HG03175 (cell line): ENCODE measurements at regions not wholly inside any gene's neighbourhood (a gene's known extent, or its start where the extent isn't known, plus 50 kb on each side); places are given as distances from the start of the nearest gene placed in this dataset.

ENCODE experiments used
- ATAC-seq: cut with Tn5 transposase; IDR thresholded peaks from one replicate; pipeline ENCODE4 v1.9.1; 2021; ENCODE audit warnings: mild to moderate bottlenecking, moderate library complexity; ENCODE audit not compliant: unreplicated experiment

- ATAC-seq, result no peak
These were observed 172.3 kb upstream of the EEA1 start for GRCh38 chr12:93101367-93101766.

- no peak for ATAC-seq
These were observed 173.2 kb upstream of the EEA1 start for GRCh38 chr12:93102312-93102711.

GRCh38 chr12:93102744-93103143 is 173.6 kb upstream of the EEA1 start:
- no peak for ATAC-seq

- no peak for ATAC-seq
These were observed 174.1 kb upstream of the EEA1 start for GRCh38 chr12:93103154-93103553.

- ATAC-seq, result no peak
These were observed 175.4 kb upstream of the EEA1 start for GRCh38 chr12:93104535-93104934.

GRCh38 chr12:93106910-93107309 is 177.8 kb upstream of the EEA1 start:
- no peak for ATAC-seq

GRCh38 chr12:93107514-93108312 is 178.6 kb upstream of the EEA1 start:
- no peak for ATAC-seq

- ATAC-seq, result no peak
These were observed 179.9 kb upstream of the EEA1 start for GRCh38 chr12:93108985-93109384.

- no peak for ATAC-seq
These were observed 180.6 kb upstream of the EEA1 start for GRCh38 chr12:93109551-93110203.

GRCh38 chr12:93111773-93112172 is 182.7 kb upstream of the EEA1 start:
- no peak for ATAC-seq

- no peak for ATAC-seq
These were observed 184.4 kb upstream of the EEA1 start for GRCh38 chr12:93113317-93114006.

- ATAC-seq, result no peak
These were observed 186.1 kb upstream of the EEA1 start for GRCh38 chr12:93115198-93115601.

GRCh38 chr12:93115646-93116045 is 186.6 kb upstream of the EEA1 start:
- no peak for ATAC-seq

GRCh38 chr12:93116632-93117031 is 187.5 kb upstream of the EEA1 start:
- no peak for ATAC-seq

- ATAC-seq, result no peak
These were observed 192.8 kb upstream of the EEA1 start for GRCh38 chr12:93121729-93122488.

- ATAC-seq, result no peak
These were observed 193.5 kb upstream of the EEA1 start for GRCh38 chr12:93122569-93123091.

GRCh38 chr12:93125126-93125525 is 196.0 kb upstream of the EEA1 start:
- ATAC-seq, result no peak

GRCh38 chr12:93126069-93126474 is 197.0 kb upstream of the EEA1 start:
- ATAC-seq, result no peak

GRCh38 chr12:93127107-93127560 is 198.0 kb upstream of the EEA1 start:
- no peak for ATAC-seq

GRCh38 chr12:93127582-93128331 is 198.7 kb upstream of the EEA1 start:
- ATAC-seq, result no peak
